ENCODE measurements at regions not wholly inside any gene's neighbourhood (a gene's known extent, or its start where the extent isn't known, plus 50 kb on each side); places are given as distances from the start of the nearest gene placed in this dataset.

DNA sequence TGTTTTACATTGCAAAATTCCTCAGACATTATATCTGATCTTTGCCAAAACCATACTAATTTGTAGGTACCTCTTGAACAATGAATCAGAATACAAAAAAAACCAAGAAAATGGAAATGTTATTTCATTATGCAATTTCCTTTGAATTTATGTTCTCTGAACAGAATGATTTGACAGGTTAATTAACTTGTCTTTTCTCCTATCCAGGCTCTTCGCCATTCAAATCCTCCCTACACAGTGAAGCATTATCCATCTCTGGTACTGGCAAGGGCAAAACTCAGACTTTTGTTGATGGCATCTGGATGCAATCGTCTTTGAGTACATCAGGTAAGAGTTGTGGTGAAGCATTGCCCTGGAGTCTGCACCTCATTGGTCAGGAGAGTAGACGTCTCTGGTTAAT, 655.7 kb upstream of the ITGA1 start:
- TF ChIP-seq, protein P1, sequence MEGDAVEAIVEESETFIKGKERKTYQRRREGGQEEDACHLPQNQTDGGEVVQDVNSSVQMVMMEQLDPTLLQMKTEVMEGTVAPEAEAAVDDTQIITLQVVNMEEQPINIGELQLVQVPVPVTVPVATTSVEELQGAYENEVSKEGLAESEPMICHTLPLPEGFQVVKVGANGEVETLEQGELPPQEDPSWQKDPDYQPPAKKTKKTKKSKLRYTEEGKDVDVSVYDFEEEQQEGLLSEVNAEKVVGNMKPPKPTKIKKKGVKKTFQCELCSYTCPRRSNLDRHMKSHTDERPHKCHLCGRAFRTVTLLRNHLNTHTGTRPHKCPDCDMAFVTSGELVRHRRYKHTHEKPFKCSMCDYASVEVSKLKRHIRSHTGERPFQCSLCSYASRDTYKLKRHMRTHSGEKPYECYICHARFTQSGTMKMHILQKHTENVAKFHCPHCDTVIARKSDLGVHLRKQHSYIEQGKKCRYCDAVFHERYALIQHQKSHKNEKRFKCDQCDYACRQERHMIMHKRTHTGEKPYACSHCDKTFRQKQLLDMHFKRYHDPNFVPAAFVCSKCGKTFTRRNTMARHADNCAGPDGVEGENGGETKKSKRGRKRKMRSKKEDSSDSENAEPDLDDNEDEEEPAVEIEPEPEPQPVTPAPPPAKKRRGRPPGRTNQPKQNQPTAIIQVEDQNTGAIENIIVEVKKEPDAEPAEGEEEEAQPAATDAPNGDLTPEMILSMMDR (IDR thresholded peaks at IDR 0.05; ENCODE audit: insufficient read depth, low read depth, low read length): no peak
- no peak for TF ChIP-seq EZH2 (IDR thresholded peaks at IDR 0.05; ENCODE audit: insufficient read depth, low read length)

Measured in astrocyte (in vitro differentiated cells and primary cell).